ENCODE measurements at regions not wholly inside any gene's neighbourhood (a gene's known extent, or its start where the extent isn't known, plus 50 kb on each side); places are given as distances from the start of the nearest gene placed in this dataset.
A peak's percentile ranks its signal among the peaks of the same experiment; 100 is the strongest.

- H3K4me3 ChIP-seq (ENCODE audit: low read depth, low read length): no peak overlapping the region
- no peak for TF ChIP-seq CTCF (IDR thresholded peaks at IDR 0.05; ENCODE audit: insufficient read depth, low read depth, low read length, missing control alignments)
- no peak for DNase-seq (ENCODE audit: low read depth)
Observed at GRCh38 chr13:73842626-73843025, 291.6 kb downstream of the KLF12 start.

- H3K4me3 ChIP-seq (ENCODE audit: low read depth, low read length): no peak overlapping the region
- no peak for DNase-seq (ENCODE audit: low read depth)
- no peak for TF ChIP-seq CTCF (IDR thresholded peaks at IDR 0.05; ENCODE audit: insufficient read depth, low read depth, low read length, missing control alignments)
Observed at GRCh38 chr13:73842184-73842583, 292.0 kb downstream of the KLF12 start.

GRCh38 chr13:73837147-73837546 lies 297.1 kb downstream of the KLF12 start:
- H3K4me3 ChIP-seq (ENCODE audit: low read depth, low read length): no peak overlapping the region
- no peak for TF ChIP-seq CTCF (IDR thresholded peaks at IDR 0.05; ENCODE audit: insufficient read depth, low read depth, low read length, missing control alignments)
- DNase-seq (ENCODE audit: low read depth): no peak

GRCh38 chr13:73835138-73835721 lies 299.0 kb downstream of the KLF12 start:
- H3K4me3 ChIP-seq (ENCODE audit: low read depth, low read length): no peak overlapping the region
- TF ChIP-seq CTCF (IDR thresholded peaks at IDR 0.05; ENCODE audit: insufficient read depth, low read depth, low read length, missing control alignments): peak; percentile 37
- peak; percentile 52 for DNase-seq (ENCODE audit: low read depth)

GRCh38 chr13:73833325-73834070 lies 300.7 kb downstream of the KLF12 start:
- no peak overlapping the region for H3K4me3 ChIP-seq (ENCODE audit: low read depth, low read length)
- TF ChIP-seq CTCF (IDR thresholded peaks at IDR 0.05; ENCODE audit: insufficient read depth, low read depth, low read length, missing control alignments): no peak

DNA sequence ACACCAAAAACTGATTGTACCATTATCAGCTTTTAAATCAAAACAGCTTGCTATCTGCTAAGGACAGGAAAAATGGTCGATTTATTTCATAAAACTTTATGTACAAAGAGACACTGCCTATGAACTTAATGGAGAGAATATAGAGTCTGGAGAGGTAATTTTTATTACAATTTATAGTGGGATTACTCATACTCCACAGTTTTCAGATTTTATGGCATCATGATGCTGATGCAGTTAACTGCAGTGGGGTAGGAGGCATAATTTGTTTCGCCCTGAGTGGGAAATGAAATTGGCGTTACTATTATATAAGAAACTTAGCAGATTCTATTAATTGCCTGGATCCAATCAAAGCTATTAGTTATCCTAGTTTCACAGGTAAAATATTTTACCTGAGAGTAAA lies 301.4 kb downstream of the KLF12 start:
- no peak for TF ChIP-seq CTCF (IDR thresholded peaks at IDR 0.05; ENCODE audit: insufficient read depth, low read depth, low read length, missing control alignments)
- DNase-seq (ENCODE audit: low read depth): no peak
- H3K4me3 ChIP-seq (ENCODE audit: low read depth, low read length): no peak overlapping the region

More at GRCh38 chr13:73833325-73834070, 300.7 kb downstream of the KLF12 start:
- DNase-seq (ENCODE audit: low read depth): no peak

All from GM12865 (cell line).